Hypothalamus (tissue), 51 donors: ENCODE measurements at regions not wholly inside any gene's neighbourhood (a gene's known extent, or its start where the extent isn't known, plus 50 kb on each side); places are given as distances from the start of the nearest gene placed in this dataset.

Source experiments
- DNase-seq, 51 donors: peaks; one replicate each; lab custom pipeline; 2025; lab: John Stamatoyannopoulos, UW

DNA sequence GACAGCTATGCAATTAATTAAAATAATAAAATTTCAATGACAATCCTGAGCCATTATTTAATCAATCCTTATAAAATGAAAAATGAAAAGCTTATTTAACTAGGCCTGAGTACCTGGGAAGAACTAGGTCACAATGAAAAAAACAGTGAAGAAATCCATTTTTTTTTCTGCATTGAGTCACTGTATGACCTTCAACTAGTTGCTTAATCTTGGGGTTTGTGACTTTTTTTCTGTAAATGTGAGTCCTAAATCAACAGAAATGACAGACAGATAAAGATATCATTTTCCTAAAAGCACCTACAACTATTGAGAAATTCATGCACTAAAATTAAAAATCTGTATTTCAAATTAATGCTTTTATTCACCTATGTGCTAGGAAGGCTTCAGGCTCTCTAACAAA, 96.8 kb downstream of the TMEM26 start:
- no peak for DNase-seq

- DNase-seq: no peak
Observed at GRCh38 chr10:61355211-61355610, 98.0 kb downstream of the TMEM26 start.

DNA sequence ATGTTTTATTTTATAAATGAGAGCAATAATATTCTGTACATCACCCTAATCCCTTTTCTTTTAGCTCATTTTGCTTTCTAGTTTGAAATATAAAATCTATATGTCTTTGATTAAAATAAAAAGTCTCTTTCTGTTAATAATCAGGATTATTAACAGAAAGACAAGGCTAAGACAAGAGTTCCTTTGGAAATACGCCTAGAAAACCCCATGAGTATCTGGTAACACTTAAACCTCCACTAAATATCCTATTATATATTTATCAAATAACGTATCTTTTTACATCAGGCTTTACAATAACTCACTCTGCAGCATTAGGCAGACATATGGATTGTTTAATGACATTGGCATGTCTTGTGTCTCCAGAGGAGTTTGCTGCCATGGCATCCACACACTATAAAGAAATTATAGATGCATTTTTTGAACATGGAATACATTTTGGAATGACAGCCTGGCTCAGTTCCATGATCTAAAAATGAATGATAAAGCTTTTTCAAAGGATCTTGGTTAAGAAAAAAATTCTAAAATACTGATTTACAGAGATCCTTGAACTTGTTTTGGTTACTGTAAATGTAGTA, 98.7 kb downstream of the TMEM26 start:
- no peak for DNase-seq

DNA sequence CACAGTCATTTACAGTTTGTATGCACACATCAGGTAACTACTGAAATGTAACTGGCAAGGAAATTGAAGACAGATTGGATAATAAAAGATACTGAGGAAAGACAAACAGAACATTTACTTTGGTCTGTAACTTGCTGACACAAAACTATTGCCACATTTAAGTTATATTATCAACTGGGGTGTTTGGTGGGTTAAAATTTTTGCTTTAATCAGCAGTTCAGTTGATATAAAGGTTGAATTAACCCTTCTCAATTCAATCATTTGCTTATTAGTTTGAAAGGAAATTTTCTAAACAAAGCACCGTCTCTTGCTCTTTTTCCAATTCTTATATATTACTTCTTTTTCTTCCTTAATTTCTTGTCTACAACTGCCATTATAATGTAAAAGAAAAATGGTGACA, 102.4 kb downstream of the TMEM26 start:
- no peak for DNase-seq

GRCh38 chr10:61350068-61350467, 103.1 kb downstream of the TMEM26 start:
- no peak for DNase-seq

GRCh38 chr10:61346796-61347413, 106.3 kb downstream of the TMEM26 start:
- DNase-seq: no peak

- DNase-seq: no peak
Observed at GRCh38 chr10:61343796-61344195, 109.4 kb downstream of the TMEM26 start.

- no peak for DNase-seq
Observed at GRCh38 chr10:61342858-61343572, 110.2 kb downstream of the TMEM26 start.

GRCh38 chr10:61341008-61341407, 112.2 kb downstream of the TMEM26 start:
- no peak for DNase-seq

DNA sequence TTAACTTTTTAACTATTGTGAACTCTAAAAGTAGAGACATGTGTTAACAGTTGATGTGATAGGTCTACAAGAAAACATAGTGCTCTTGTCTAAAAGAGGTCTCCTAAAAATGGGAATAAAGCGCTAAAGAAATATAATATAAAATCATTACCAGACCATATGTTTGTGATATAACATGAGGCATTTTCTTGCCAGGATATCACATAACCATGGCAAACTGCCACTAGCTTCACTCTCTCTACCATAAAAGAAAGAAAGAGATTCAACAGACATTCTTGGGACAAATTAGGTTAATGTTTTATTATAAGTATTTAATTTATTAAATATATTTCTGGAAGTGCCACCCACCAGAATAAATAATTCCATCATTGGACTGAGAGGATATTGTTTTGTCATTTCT, 115.0 kb downstream of the TMEM26 start:
- no peak for DNase-seq

- DNase-seq: no peak
Observed at GRCh38 chr10:61337741-61338140, 115.4 kb downstream of the TMEM26 start.

- DNase-seq: no peak
Observed at GRCh38 chr10:61336831-61337230, 116.3 kb downstream of the TMEM26 start.

GRCh38 chr10:61335359-61335758, 117.8 kb downstream of the TMEM26 start:
- DNase-seq: no peak

GRCh38 chr10:61332581-61332980, 120.6 kb downstream of the TMEM26 start:
- DNase-seq: no peak

- no peak for DNase-seq
Observed at GRCh38 chr10:61330669-61331068, 122.5 kb downstream of the TMEM26 start.

DNA sequence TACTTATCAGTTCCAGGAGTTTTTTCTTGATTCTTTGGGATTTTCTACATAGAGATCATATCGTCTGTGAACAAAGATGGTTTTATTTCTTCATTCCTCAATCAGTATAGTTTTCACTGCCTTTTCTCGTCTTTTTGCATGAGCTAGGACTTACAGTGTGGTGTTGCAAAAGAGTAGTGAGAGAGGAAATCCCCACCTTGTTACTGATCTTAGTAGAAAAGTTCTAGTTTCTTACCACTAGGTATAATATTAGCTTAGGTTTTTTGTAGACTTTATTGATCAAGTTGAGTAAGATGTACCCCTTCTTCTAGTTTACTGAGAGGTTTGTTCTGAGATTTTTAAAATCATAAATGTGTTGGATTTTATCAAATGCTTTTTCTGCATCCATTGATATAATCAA, 123.3 kb downstream of the TMEM26 start:
- DNase-seq: no peak

DNA sequence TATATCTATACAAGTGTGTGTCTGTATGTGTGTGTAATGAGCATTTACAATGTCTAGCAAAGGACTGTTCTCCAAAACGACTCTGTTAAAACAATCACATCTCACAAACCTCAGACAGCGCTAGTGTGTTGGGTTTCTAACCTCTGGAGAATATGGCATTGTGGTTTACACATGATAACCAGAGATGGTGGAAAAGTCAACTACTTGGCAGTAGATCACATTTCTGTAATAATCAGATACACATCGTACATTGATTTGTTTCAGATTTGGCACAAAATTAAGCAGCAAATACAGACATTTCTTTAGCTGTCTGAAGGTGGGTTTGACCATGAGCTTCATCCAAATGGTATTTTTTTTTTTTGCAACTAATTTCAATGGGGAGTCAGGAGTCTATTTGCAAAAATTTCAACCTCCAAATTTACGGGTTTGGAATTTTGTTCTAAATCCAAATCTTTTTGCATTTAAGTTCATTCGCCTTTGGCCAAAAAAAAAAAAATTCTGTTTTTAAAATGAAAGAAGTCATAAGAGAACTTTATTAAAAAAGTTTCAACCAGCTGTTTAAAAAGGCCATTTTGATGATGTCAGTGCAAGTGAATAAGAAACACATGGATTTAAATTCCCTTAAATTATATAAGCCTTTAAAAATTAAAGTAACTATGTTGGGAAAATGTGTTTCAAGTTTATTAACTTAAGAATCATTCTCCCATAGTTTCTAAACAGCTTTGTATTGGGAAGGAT, 127.8 kb downstream of the TMEM26 start:
- DNase-seq: no peak

- no peak for DNase-seq
Observed at GRCh38 chr10:61323726-61324125, 129.5 kb downstream of the TMEM26 start.

- no peak for DNase-seq
Observed at GRCh38 chr10:61321041-61321857, 131.9 kb downstream of the TMEM26 start.

GRCh38 chr10:61320257-61320587, 133.0 kb downstream of the TMEM26 start:
- DNase-seq: no peak
